Retinal pigment epithelial cell (primary cell): ENCODE measurements at regions not wholly inside any gene's neighbourhood (a gene's known extent, or its start where the extent isn't known, plus 50 kb on each side); places are given as distances from the start of the nearest gene placed in this dataset.

ENCODE experiments used
- DNase-seq: peaks from one replicate; pipeline ENCODE4 v3.0.0-alpha.2; 2010; ENCODE audit warnings: low read depth
- H3K4me3 ChIP-seq: 2 replicates; pipeline ENCODE4 v1.5.1; 2011; ENCODE audit warnings: mild to moderate bottlenecking, low read length, control low read depth, moderate library complexity
- CTCF ChIP-seq: conservative IDR thresholded peaks from 2 replicates; pipeline ENCODE4 v1.5.1; 2011; ENCODE audit warnings: low read depth, low read length, control low read depth, inconsistent platforms

- DNase-seq: no peak
- no peak for TF ChIP-seq CTCF
- H3K4me3 ChIP-seq: no peak overlapping the region
Measured at GRCh38 chr5:14968796-14969195, 97.2 kb upstream of the ANKH start.

- no peak for TF ChIP-seq CTCF
- H3K4me3 ChIP-seq: no peak overlapping the region
- DNase-seq: no peak
Measured at GRCh38 chr5:14967166-14967565, 95.6 kb upstream of the ANKH start.

GRCh38 chr5:14965815-14966214, 94.2 kb upstream of the ANKH start:
- DNase-seq: no peak

GRCh38 chr5:14962604-14963003, 91.0 kb upstream of the ANKH start:
- H3K4me3 ChIP-seq: no peak overlapping the region
- DNase-seq: no peak
- TF ChIP-seq CTCF: no peak

More at GRCh38 chr5:14965815-14966214, 94.2 kb upstream of the ANKH start:
- no peak overlapping the region for H3K4me3 ChIP-seq
- no peak for TF ChIP-seq CTCF

- no peak for TF ChIP-seq CTCF
- H3K4me3 ChIP-seq: no peak overlapping the region
- DNase-seq: no peak
Measured at GRCh38 chr5:14960120-14960462, 88.5 kb upstream of the ANKH start.

GRCh38 chr5:14959399-14960119, 88.0 kb upstream of the ANKH start:
- DNase-seq: no peak
- no peak overlapping the region for H3K4me3 ChIP-seq
- no peak for TF ChIP-seq CTCF

- DNase-seq: no peak
- H3K4me3 ChIP-seq: no peak overlapping the region
- TF ChIP-seq CTCF: no peak
Measured at GRCh38 chr5:14958188-14958587, 86.6 kb upstream of the ANKH start.
